ENCODE measurements at regions not wholly inside any gene's neighbourhood (a gene's known extent, or its start where the extent isn't known, plus 50 kb on each side); places are given as distances from the start of the nearest gene placed in this dataset.
A peak's percentile ranks its signal among the peaks of the same experiment; 100 is the strongest.

GRCh38 chr15:29337156-29337959 is 67.7 kb upstream of the NSMCE3 start:
- ATAC-seq (ENCODE audit: low FRiP score), result peak; percentile 55
- DNase-seq (ENCODE audit: low spot score), result no peak
- no peak for TF ChIP-seq CTCF (IDR thresholded peaks at IDR 0.05)

GRCh38 chr15:29334544-29334943 is 64.9 kb upstream of the NSMCE3 start:
- no peak for DNase-seq (ENCODE audit: low spot score)
- no peak for ATAC-seq (ENCODE audit: low FRiP score)
- no peak for TF ChIP-seq CTCF (IDR thresholded peaks at IDR 0.05)

- ATAC-seq (ENCODE audit: low FRiP score) (no peak), DNase-seq (ENCODE audit: low spot score) (no peak)
- no peak for TF ChIP-seq CTCF (IDR thresholded peaks at IDR 0.05)
Observed at GRCh38 chr15:29333261-29333660, 63.6 kb upstream of the NSMCE3 start.

- DNase-seq (ENCODE audit: low spot score) (no peak), ATAC-seq (ENCODE audit: low FRiP score) (no peak)
- no peak for TF ChIP-seq CTCF (IDR thresholded peaks at IDR 0.05)
Observed at GRCh38 chr15:29331669-29332068, 62.0 kb upstream of the NSMCE3 start.

- ATAC-seq (ENCODE audit: low FRiP score) (no peak), DNase-seq (ENCODE audit: low spot score) (no peak)
- TF ChIP-seq CTCF (IDR thresholded peaks at IDR 0.05), result no peak
Observed at GRCh38 chr15:29331071-29331470, 61.4 kb upstream of the NSMCE3 start.

GRCh38 chr15:29324746-29325145 is 55.1 kb upstream of the NSMCE3 start:
- DNase-seq (ENCODE audit: low spot score) (no peak), ATAC-seq (ENCODE audit: low FRiP score) (no peak)
- TF ChIP-seq CTCF (IDR thresholded peaks at IDR 0.05), result no peak

GRCh38 chr15:29323557-29323956 is 53.9 kb upstream of the NSMCE3 start:
- DNase-seq (ENCODE audit: low spot score) (no peak), ATAC-seq (ENCODE audit: low FRiP score) (no peak)
- no peak for TF ChIP-seq CTCF (IDR thresholded peaks at IDR 0.05)
